ENCODE measurements at regions not wholly inside any gene's neighbourhood (a gene's known extent, or its start where the extent isn't known, plus 50 kb on each side); places are given as distances from the start of the nearest gene placed in this dataset.
A peak's percentile ranks its signal among the peaks of the same experiment; 100 is the strongest.

DNA sequence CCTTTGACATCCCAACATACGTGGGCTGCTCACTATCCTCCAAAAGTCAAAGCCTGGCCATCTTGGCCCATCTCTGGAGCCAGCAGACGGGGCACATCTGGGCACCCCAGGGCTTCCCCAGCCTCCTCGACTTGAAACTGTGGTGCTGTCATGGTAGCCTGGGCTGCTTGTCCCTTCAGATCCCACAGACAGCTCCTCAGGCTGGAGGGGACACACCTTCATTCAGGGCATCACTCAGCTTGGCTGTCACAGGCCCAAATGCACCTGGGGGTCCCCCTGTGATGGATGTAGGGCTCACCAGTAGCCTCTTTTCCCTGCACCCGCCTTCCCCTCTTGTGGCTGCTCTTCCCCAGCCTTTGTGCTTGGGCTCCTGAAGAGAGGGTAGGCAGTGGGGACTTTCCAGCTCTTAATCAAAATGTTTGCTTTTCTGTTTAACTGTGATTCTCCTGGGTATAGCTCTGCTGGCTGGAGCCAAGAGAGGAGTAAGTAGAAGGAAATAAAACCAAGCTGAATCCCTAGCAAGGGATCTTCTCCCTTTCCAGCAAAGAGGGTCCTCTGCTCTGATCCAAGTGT lies 92.3 kb downstream of the GYPC start:
- no peak for DNase-seq (ENCODE audit: low spot score)

- DNase-seq (ENCODE audit: low spot score) = no peak
Measured at GRCh38 chr2:126748929-126749518, 93.1 kb downstream of the GYPC start.

DNA sequence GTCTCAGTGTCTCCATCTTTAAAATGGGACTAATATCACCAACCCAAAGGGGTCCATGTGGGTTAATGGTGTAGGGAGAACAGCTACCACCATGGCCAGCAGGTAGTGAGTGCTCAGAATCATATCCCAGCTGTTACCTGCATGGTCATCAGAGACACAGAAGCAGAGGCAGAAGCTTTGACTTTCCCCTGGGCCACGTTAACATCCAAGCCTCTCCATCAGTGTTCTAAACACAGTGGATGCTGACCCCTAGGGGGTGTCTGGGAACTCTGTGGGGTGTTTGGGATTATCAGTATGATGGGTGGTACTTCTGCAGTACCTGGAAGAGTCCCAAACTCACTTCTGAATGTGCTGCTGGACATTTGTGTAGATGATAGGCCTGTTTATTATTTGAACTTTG lies 93.6 kb downstream of the GYPC start:
- peak; percentile 45 for DNase-seq (ENCODE audit: low spot score)

- DNase-seq (ENCODE audit: low spot score) = no peak
Measured at GRCh38 chr2:126750506-126750905, 94.5 kb downstream of the GYPC start.

DNA sequence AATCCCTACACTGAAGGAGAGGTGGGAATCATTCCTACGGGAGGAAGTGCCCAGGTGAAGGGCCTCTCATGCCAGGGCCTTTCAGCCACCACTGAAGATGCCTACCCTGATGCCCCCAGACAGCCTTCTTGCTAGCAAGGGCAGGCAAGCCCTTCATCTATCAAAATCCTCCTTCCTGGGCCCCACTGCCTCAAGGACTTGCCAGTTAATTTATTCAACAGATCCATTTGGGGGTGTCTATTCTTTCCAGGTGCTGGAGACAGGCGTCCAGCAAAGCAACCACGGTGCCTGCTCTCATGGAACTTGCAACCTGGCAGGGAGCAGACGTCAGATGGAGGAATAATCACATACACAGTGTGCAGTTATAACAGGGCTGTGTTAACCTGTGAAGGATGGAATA lies 95.5 kb downstream of the GYPC start:
- no peak for DNase-seq (ENCODE audit: low spot score)

DNA sequence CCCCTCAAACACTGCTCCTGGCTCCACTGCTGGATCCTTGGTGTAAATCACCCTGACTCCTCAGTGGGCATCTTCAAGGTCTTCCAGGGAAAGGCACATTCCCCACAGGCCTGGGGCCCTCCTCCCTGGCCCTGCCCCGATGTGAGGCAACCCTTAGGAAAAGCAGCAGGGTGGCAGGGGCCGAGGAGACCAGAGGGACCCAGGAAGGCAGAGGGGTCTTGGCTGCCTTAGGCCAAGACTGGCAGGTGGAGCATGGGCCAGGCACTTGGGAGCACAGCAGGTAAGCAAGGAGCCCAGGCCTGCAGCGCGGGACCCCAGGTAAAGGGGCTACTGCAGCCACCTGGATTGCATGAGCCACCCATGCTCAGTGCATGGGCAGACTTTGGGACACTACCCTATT lies 96.9 kb downstream of the GYPC start:
- no peak for DNase-seq (ENCODE audit: low spot score)

GRCh38 chr2:126753501-126754212 lies 97.7 kb downstream of the GYPC start:
- DNase-seq (ENCODE audit: low spot score) = no peak

- DNase-seq (ENCODE audit: low spot score) = no peak
Measured at GRCh38 chr2:126754240-126755004, 98.5 kb downstream of the GYPC start.

GRCh38 chr2:126756125-126756524 lies 100.2 kb downstream of the GYPC start:
- no peak for DNase-seq (ENCODE audit: low spot score)

- no peak for DNase-seq (ENCODE audit: low spot score)
Measured at GRCh38 chr2:126761256-126761980, 105.5 kb downstream of the GYPC start.

- DNase-seq (ENCODE audit: low spot score) = no peak
Measured at GRCh38 chr2:126761981-126762878, 106.3 kb downstream of the GYPC start.

GRCh38 chr2:126764686-126765265 lies 108.8 kb downstream of the GYPC start:
- no peak for DNase-seq (ENCODE audit: low spot score)

GRCh38 chr2:126765395-126765794 lies 109.4 kb downstream of the GYPC start:
- no peak for DNase-seq (ENCODE audit: low spot score)

DNA sequence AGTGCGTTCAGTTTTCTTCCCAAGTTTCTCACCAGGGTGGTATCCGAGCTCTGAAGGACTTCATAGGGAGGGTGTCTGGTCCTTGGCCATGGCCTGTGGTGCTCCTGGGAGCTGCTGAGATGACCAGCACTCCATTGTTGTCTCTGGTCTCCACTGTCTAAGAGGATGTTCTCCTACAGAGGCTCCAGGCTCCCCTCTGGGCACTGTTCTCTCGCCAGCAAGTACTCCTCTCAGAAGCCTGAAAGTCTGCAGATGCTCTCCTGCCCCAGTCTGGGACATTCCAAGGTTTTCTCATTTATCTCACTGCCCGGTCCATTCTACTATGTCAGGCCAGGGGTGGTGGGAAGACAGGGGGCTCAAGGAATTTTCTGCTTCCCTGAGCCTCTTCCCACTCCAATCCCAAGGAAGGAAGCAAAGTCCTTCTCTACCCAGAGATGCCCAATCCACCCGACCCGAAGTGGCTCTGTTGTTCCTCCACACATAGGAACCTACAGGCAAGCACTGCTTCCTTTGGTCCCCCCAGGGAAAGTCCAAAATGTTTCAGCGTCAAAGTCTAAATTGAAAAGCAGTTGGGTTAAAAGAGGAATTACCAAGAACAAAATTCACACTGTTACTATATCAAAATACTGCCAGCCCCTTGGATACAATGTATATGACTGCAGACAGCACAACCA lies 110.5 kb downstream of the GYPC start:
- DNase-seq (ENCODE audit: low spot score) = no peak

DNA sequence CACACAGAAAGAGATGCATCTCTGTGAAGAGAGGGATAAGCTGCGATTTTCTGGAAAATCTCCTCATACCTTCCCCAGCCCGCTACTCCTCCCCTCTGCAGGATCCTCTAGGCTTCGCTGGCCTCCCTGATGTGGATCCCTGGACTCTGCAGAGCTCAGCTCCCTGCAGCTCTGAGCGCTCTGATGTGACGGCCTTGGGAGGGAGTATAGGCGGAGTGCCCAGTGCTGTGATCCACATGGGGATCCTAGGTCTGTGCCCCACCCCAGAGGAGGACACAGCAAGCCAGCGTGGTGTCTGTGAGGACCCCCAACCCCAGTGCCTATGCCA lies 111.0 kb downstream of the GYPC start:
- DNase-seq (ENCODE audit: low spot score) = no peak

DNA sequence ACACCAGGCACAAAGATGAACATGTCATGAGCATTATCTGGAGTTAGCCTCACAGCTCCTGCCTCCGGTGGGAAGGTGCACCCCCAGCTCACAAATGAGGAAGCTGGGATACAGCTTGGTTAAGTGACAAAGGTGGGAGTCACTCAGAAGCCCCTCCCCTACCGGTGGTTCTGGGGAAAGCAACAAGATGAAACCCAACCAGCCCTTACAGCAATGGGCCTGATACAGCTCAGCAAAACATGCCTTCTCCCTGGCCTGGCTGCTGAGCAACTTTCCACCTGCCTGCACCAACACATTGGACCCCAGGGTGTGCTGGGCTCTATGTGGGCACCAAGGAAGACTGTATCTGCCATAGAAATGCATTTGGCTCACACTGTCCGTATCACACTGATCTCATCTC lies 113.2 kb downstream of the GYPC start:
- no peak for DNase-seq (ENCODE audit: low spot score)

DNA sequence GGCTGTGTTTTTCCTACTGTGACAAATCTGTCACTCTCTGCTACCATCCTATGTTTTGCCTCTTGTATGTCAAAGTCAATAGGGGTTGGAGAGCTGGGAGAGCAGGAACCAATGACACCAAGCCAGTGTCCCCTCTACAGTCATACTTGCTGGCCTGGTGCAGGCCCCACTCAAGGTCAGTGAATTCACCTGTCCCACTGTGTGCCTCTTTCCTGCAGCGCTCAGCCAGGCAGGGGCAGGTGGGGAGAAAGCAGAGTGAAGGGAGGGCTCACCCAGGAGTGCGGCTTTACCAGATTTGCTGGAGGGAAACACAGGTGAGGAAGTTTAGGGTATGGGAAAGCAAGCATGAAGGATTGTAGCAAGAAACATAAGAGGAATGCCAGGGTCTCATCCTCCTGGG lies 114.5 kb downstream of the GYPC start:
- DNase-seq (ENCODE audit: low spot score) = no peak

DNA sequence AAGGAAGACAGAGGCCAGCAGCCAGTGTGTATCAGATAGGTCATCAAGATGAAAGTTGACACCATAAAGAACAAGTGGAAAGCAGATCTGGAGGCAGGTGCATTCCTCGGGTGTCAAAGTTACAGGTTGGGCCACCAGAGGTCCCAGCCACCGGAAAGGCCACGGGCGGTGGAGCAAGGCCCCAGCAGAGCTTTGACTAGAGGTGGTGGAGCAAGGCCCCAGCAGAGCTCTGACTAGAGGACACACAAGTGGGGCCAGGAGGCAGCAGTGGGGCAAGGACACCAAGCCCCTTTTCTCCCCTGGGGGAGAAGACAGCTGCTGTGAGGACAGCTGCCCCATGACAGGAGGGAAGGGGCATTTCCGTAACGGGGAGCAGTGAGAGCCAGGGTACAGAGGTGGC lies 115.1 kb downstream of the GYPC start:
- no peak for DNase-seq (ENCODE audit: low spot score)

GRCh38 chr2:126771501-126772195 lies 115.7 kb downstream of the GYPC start:
- no peak for DNase-seq (ENCODE audit: low spot score)

GRCh38 chr2:126774290-126774689 lies 118.3 kb downstream of the GYPC start:
- DNase-seq (ENCODE audit: low spot score) = no peak
